ENCODE measurements at regions not wholly inside any gene's neighbourhood (a gene's known extent, or its start where the extent isn't known, plus 50 kb on each side); places are given as distances from the start of the nearest gene placed in this dataset.

DNA sequence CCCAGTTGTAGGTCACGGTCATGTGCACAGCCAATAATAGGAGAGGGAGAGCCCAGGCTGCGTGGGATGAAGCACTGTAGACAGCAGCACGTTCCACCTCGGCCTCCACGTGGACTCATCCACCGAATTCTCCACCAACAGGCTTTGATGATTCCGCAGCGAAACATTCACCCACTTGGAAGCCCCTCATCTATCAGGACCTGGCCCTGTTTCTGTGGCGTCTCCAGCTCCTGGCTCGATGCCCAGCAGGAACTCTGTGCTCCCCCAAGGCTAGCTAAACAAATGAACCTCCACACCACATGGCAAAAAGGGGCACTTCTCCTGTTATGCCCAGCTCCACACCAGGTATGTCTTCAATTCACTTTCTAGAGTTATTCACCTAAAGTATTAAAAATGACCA lies 237.9 kb upstream of the PDE10A start:
- TF ChIP-seq, protein P1, sequence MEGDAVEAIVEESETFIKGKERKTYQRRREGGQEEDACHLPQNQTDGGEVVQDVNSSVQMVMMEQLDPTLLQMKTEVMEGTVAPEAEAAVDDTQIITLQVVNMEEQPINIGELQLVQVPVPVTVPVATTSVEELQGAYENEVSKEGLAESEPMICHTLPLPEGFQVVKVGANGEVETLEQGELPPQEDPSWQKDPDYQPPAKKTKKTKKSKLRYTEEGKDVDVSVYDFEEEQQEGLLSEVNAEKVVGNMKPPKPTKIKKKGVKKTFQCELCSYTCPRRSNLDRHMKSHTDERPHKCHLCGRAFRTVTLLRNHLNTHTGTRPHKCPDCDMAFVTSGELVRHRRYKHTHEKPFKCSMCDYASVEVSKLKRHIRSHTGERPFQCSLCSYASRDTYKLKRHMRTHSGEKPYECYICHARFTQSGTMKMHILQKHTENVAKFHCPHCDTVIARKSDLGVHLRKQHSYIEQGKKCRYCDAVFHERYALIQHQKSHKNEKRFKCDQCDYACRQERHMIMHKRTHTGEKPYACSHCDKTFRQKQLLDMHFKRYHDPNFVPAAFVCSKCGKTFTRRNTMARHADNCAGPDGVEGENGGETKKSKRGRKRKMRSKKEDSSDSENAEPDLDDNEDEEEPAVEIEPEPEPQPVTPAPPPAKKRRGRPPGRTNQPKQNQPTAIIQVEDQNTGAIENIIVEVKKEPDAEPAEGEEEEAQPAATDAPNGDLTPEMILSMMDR (IDR thresholded peaks at IDR 0.05): no peak
- no peak for TF ChIP-seq EZH2 (IDR thresholded peaks at IDR 0.05)
